ENCODE measurements at regions not wholly inside any gene's neighbourhood (a gene's known extent, or its start where the extent isn't known, plus 50 kb on each side); places are given as distances from the start of the nearest gene placed in this dataset.

GRCh38 chr6:137656735-137657134 lies 162.5 kb upstream of the OLIG3 start:
- TF ChIP-seq, protein P1, sequence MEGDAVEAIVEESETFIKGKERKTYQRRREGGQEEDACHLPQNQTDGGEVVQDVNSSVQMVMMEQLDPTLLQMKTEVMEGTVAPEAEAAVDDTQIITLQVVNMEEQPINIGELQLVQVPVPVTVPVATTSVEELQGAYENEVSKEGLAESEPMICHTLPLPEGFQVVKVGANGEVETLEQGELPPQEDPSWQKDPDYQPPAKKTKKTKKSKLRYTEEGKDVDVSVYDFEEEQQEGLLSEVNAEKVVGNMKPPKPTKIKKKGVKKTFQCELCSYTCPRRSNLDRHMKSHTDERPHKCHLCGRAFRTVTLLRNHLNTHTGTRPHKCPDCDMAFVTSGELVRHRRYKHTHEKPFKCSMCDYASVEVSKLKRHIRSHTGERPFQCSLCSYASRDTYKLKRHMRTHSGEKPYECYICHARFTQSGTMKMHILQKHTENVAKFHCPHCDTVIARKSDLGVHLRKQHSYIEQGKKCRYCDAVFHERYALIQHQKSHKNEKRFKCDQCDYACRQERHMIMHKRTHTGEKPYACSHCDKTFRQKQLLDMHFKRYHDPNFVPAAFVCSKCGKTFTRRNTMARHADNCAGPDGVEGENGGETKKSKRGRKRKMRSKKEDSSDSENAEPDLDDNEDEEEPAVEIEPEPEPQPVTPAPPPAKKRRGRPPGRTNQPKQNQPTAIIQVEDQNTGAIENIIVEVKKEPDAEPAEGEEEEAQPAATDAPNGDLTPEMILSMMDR (IDR thresholded peaks at IDR 0.05): no peak
- DNase-seq (ENCODE audit: low spot score): no peak
- Histone ChIP-seq H3K36me3 (no peaks in the 10 kb centered on the region), H3K27ac (no peak overlapping the region), H3K27me3 (replicated peaks; ENCODE audit: insufficient read depth) (no peaks in the 10 kb centered on the region), H3K9me3 (peaks cover 14% of the 10 kb centered on the region), H3K4me3 (no peak overlapping the region), H3K4me1 (ENCODE audit: control insufficient read depth in 1 of 2, low read depth in 2 of 2) (no peaks in the 10 kb centered on the region)
- ATAC-seq (ENCODE audit: insufficient number of reproducible peaks, low FRiP score, low read depth): no peak

GRCh38 chr6:137657351-137657911 lies 163.2 kb upstream of the OLIG3 start:
- no peak overlapping the region for H3K4me3 ChIP-seq
- DNase-seq (ENCODE audit: low spot score): no peak
- ATAC-seq (ENCODE audit: insufficient number of reproducible peaks, low FRiP score, low read depth): no peak
- no peaks in the 10 kb centered on the region for H3K27me3 ChIP-seq (replicated peaks; ENCODE audit: insufficient read depth)
- H3K36me3 ChIP-seq: no peaks in the 10 kb centered on the region
- H3K9me3 ChIP-seq: peaks cover 14% of the 10 kb centered on the region
- H3K27ac ChIP-seq: no peak overlapping the region
- TF ChIP-seq, protein P1 (IDR thresholded peaks at IDR 0.05): no peak
- H3K4me1 ChIP-seq (ENCODE audit: control insufficient read depth in 1 of 2, low read depth in 2 of 2): no peaks in the 10 kb centered on the region

- Histone ChIP-seq H3K9me3 (peaks cover 14% of the 10 kb centered on the region), H3K4me1 (ENCODE audit: control insufficient read depth in 1 of 2, low read depth in 2 of 2) (no peaks in the 10 kb centered on the region), H3K36me3 (no peaks in the 10 kb centered on the region), H3K4me3 (no peak overlapping the region), H3K27ac (no peak overlapping the region), H3K27me3 (replicated peaks; ENCODE audit: insufficient read depth) (no peaks in the 10 kb centered on the region)
- TF ChIP-seq, protein P1 (IDR thresholded peaks at IDR 0.05): no peak
- DNase-seq (ENCODE audit: low spot score) (no peak), ATAC-seq (ENCODE audit: insufficient number of reproducible peaks, low FRiP score, low read depth) (no peak)
Measured at GRCh38 chr6:137658287-137658686, 164.1 kb upstream of the OLIG3 start.

GRCh38 chr6:137659871-137660270 lies 165.7 kb upstream of the OLIG3 start:
- H3K27ac ChIP-seq: no peak overlapping the region
- TF ChIP-seq, protein P1 (IDR thresholded peaks at IDR 0.05): no peak
- DNase-seq (ENCODE audit: low spot score): no peak
- H3K36me3 ChIP-seq: no peaks in the 10 kb centered on the region
- ATAC-seq (ENCODE audit: insufficient number of reproducible peaks, low FRiP score, low read depth): no peak
- H3K9me3 ChIP-seq: no peaks in the 10 kb centered on the region
- H3K4me3 ChIP-seq: no peak overlapping the region
- no peaks in the 10 kb centered on the region for H3K27me3 ChIP-seq (replicated peaks; ENCODE audit: insufficient read depth)
- no peaks in the 10 kb centered on the region for H3K4me1 ChIP-seq (ENCODE audit: control insufficient read depth in 1 of 2, low read depth in 2 of 2)

- Histone ChIP-seq H3K36me3 (no peaks in the 10 kb centered on the region), H3K4me3 (no peak overlapping the region), H3K9me3 (no peaks in the 10 kb centered on the region), H3K27me3 (replicated peaks; ENCODE audit: insufficient read depth) (no peaks in the 10 kb centered on the region), H3K4me1 (ENCODE audit: control insufficient read depth in 1 of 2, low read depth in 2 of 2) (no peaks in the 10 kb centered on the region), H3K27ac (no peak overlapping the region)
- TF ChIP-seq, protein P1 (IDR thresholded peaks at IDR 0.05): no peak
- ATAC-seq (ENCODE audit: insufficient number of reproducible peaks, low FRiP score, low read depth) (no peak), DNase-seq (ENCODE audit: low spot score) (no peak)
Measured at GRCh38 chr6:137660296-137660731, 166.1 kb upstream of the OLIG3 start.

All from thoracic aorta (tissue), 2 donors.